Fibroblast of lung (primary cell): ENCODE measurements at regions not wholly inside any gene's neighbourhood (a gene's known extent, or its start where the extent isn't known, plus 50 kb on each side); places are given as distances from the start of the nearest gene placed in this dataset.

Experiments used
- DNase-seq, 2 donors: peaks; one replicate each; pipeline versions ENCODE4 v3.0.0 to v3.0.0-alpha.2; 2010; ENCODE audit warnings: low read depth in 2 of 2
- H2AFZ ChIP-seq: 2 replicates; pipeline ENCODE4 v1.5.1; 2012; ENCODE audit warnings: low read length, control low read depth, inconsistent platforms
- H3K27ac ChIP-seq: 2 replicates; pipeline ENCODE4 v1.5.1; 2011; ENCODE audit warnings: low read length, control low read depth; ENCODE audit not compliant: insufficient read depth
- H3K27me3 ChIP-seq: 2 replicates; pipeline ENCODE4 v1.5.1; 2011; ENCODE audit warnings: mild to moderate bottlenecking, low read length; ENCODE audit not compliant: control insufficient read depth, insufficient read depth
- H3K36me3 ChIP-seq: 2 replicates; pipeline ENCODE4 v1.5.1; 2011; ENCODE audit warnings: low read length; ENCODE audit not compliant: control insufficient read depth, insufficient read depth
- H3K4me1 ChIP-seq: 2 replicates; pipeline ENCODE4 v1.5.1; 2011; ENCODE audit warnings: low read length; ENCODE audit not compliant: control insufficient read depth, insufficient read depth; ENCODE audit errors: extremely low read depth
- H3K4me2 ChIP-seq: 2 replicates; pipeline ENCODE4 v1.5.1; 2011; ENCODE audit warnings: low read length, control low read depth; ENCODE audit not compliant: insufficient read depth; ENCODE audit errors: extremely low read depth
- H3K4me3 ChIP-seq, 4 experiments: fragments of 200-600 bp in 1 of 4; sonication (generic) in 1 of 4; replicated peaks in 1 of 4; 2 replicates each; pipeline ENCODE4 v1.5.1; 2011 to 2016; ENCODE audit warnings: low read length in 4 of 4, low read depth in 3 of 4, mild to moderate bottlenecking in 3 of 4, control low read depth in 2 of 4, inconsistent platforms in 1 of 4, mixed read lengths in 1 of 4; ENCODE audit not compliant: insufficient read depth in 1 of 4; ENCODE audit errors: control extremely low read depth in 1 of 4
- H3K79me2 ChIP-seq: 2 replicates; pipeline ENCODE4 v1.5.1; 2012; ENCODE audit warnings: mild to moderate bottlenecking, low read length, inconsistent platforms; ENCODE audit not compliant: control insufficient read depth, insufficient read depth
- H3K9ac ChIP-seq: 2 replicates; pipeline ENCODE4 v1.5.1; 2011; ENCODE audit warnings: mild to moderate bottlenecking, low read length, control low read depth; ENCODE audit not compliant: insufficient read depth
- H3K9me3 ChIP-seq: 2 replicates; pipeline ENCODE4 v1.5.1; 2012; ENCODE audit warnings: low read depth, low read length; ENCODE audit not compliant: control insufficient read depth, insufficient read depth
- H4K20me1 ChIP-seq: 2 replicates; pipeline ENCODE4 v1.5.1; 2011; ENCODE audit warnings: low read length; ENCODE audit not compliant: control insufficient read depth, insufficient read depth; ENCODE audit errors: extremely low read depth
- CTCF ChIP-seq, 2 donors: IDR thresholded peaks in 1 of 2; conservative IDR thresholded peaks in 1 of 2; 1 replicate in 1 of 2; 2 replicates in 1 of 2; pipeline ENCODE4 v1.5.1; 2011 to 2012; ENCODE audit warnings: low read length in 2 of 2, control low read depth in 1 of 2, inconsistent platforms in 1 of 2, low read depth in 1 of 2, mild to moderate bottlenecking in 1 of 2
- EZH2 ChIP-seq: IDR thresholded peaks from 2 replicates; pipeline ENCODE4 v1.5.1; 2012; ENCODE audit warnings: low read length, control low read depth, mild to moderate bottlenecking; ENCODE audit errors: missing control alignments

GRCh38 chr2:49487139-49487538 is 332.8 kb upstream of the FSHR start:
- Histone ChIP-seq H3K9ac (no peak overlapping the region), H2AFZ (no peak overlapping the region), H3K4me2 (no peak overlapping the region), H3K36me3 (no peaks in the 10 kb centered on the region), H3K9me3 (no peaks in the 10 kb centered on the region), H3K4me3 (no peak overlapping the region), H3K27me3 (no peaks in the 10 kb centered on the region), H3K4me1 (no peaks in the 10 kb centered on the region), H3K79me2 (no peaks in the 10 kb centered on the region), H4K20me1 (no peaks in the 10 kb centered on the region), H3K27ac (no peak overlapping the region)
- DNase-seq = no peak
- no peak for TF ChIP-seq EZH2
- TF ChIP-seq CTCF (conservative IDR thresholded peaks at IDR 0.05 in 1 of 2, IDR thresholded peaks at IDR 0.05 in 1 of 2; ENCODE audit: low read depth in 1 of 2, low read length in 2 of 2) = no peak

- H3K27me3 ChIP-seq = no peaks in the 10 kb centered on the region
- H3K9ac ChIP-seq = no peak overlapping the region
- H3K4me2 ChIP-seq = no peak overlapping the region
- TF ChIP-seq EZH2 (no peak), CTCF (conservative IDR thresholded peaks at IDR 0.05 in 1 of 2, IDR thresholded peaks at IDR 0.05 in 1 of 2; ENCODE audit: low read depth in 1 of 2, low read length in 2 of 2) (no peak)
- DNase-seq = no peak
- no peak overlapping the region for H3K27ac ChIP-seq
- no peak overlapping the region for H3K4me3 ChIP-seq
- H3K36me3 ChIP-seq = no peaks in the 10 kb centered on the region
- H3K4me1 ChIP-seq = no peaks in the 10 kb centered on the region
- no peak overlapping the region for H2AFZ ChIP-seq
- no peaks in the 10 kb centered on the region for H3K9me3 ChIP-seq
- H4K20me1 ChIP-seq = no peaks in the 10 kb centered on the region
- H3K79me2 ChIP-seq = no peaks in the 10 kb centered on the region
Measured at GRCh38 chr2:49480520-49480919, 326.2 kb upstream of the FSHR start.

GRCh38 chr2:49465157-49465831 is 311.0 kb upstream of the FSHR start:
- Histone ChIP-seq H3K27me3 (no peaks in the 10 kb centered on the region), H3K79me2 (no peaks in the 10 kb centered on the region), H3K4me2 (no peak overlapping the region), H4K20me1 (no peaks in the 10 kb centered on the region), H2AFZ (no peak overlapping the region), H3K4me1 (no peaks in the 10 kb centered on the region), H3K36me3 (no peaks in the 10 kb centered on the region), H3K27ac (no peak overlapping the region), H3K4me3 (no peak overlapping the region), H3K9me3 (no peaks in the 10 kb centered on the region), H3K9ac (no peak overlapping the region)
- DNase-seq = no peak
- TF ChIP-seq EZH2 (no peak), CTCF (conservative IDR thresholded peaks at IDR 0.05 in 1 of 2, IDR thresholded peaks at IDR 0.05 in 1 of 2; ENCODE audit: low read depth in 1 of 2, low read length in 2 of 2) (no peak)
